ENCODE measurements at regions not wholly inside any gene's neighbourhood (a gene's known extent, or its start where the extent isn't known, plus 50 kb on each side); places are given as distances from the start of the nearest gene placed in this dataset.

GRCh38 chr13:21822029-21822428 lies 151.2 kb downstream of the FGF9 start:
- DNase-seq (ENCODE audit: low read depth): no peak

- no peak for DNase-seq (ENCODE audit: low read depth)
These were observed 152.5 kb downstream of the FGF9 start for GRCh38 chr13:21823416-21823815.

- no peak for DNase-seq (ENCODE audit: low read depth)
These were observed 153.1 kb downstream of the FGF9 start for GRCh38 chr13:21823949-21824348.

- DNase-seq (ENCODE audit: low read depth): no peak
These were observed 154.3 kb downstream of the FGF9 start for GRCh38 chr13:21825186-21825585.

- no peak for DNase-seq (ENCODE audit: low read depth)
These were observed 154.9 kb downstream of the FGF9 start for GRCh38 chr13:21825801-21826200.

- no peak for DNase-seq (ENCODE audit: low read depth)
These were observed 155.5 kb downstream of the FGF9 start for GRCh38 chr13:21826214-21827015.

- no peak for DNase-seq (ENCODE audit: low read depth)
These were observed 160.9 kb downstream of the FGF9 start for GRCh38 chr13:21831654-21832324.

GRCh38 chr13:21833921-21834320 lies 163.0 kb downstream of the FGF9 start:
- DNase-seq (ENCODE audit: low read depth): no peak

- DNase-seq (ENCODE audit: low read depth): no peak
These were observed 163.6 kb downstream of the FGF9 start for GRCh38 chr13:21834521-21834920.

- no peak for DNase-seq (ENCODE audit: low read depth)
These were observed 166.4 kb downstream of the FGF9 start for GRCh38 chr13:21837288-21837687.

- DNase-seq (ENCODE audit: low read depth): no peak
These were observed 167.1 kb downstream of the FGF9 start for GRCh38 chr13:21837841-21838551.

- no peak for DNase-seq (ENCODE audit: low read depth)
These were observed 175.7 kb downstream of the FGF9 start for GRCh38 chr13:21846605-21847004.

GRCh38 chr13:21849323-21849722 lies 178.4 kb downstream of the FGF9 start:
- DNase-seq (ENCODE audit: low read depth): peak; percentile 7

GRCh38 chr13:21850013-21851006 lies 179.4 kb downstream of the FGF9 start:
- no peak for DNase-seq (ENCODE audit: low read depth)

GRCh38 chr13:21852043-21852442 lies 181.2 kb downstream of the FGF9 start:
- DNase-seq (ENCODE audit: low read depth): no peak

- DNase-seq (ENCODE audit: low read depth): no peak
These were observed 182.9 kb downstream of the FGF9 start for GRCh38 chr13:21853779-21854178.

GRCh38 chr13:21868823-21869222 lies 197.9 kb downstream of the FGF9 start:
- DNase-seq (ENCODE audit: low read depth): no peak

GRCh38 chr13:21871382-21871781 lies 200.5 kb downstream of the FGF9 start:
- no peak for DNase-seq (ENCODE audit: low read depth)

- DNase-seq (ENCODE audit: low read depth): no peak
These were observed 201.0 kb downstream of the FGF9 start for GRCh38 chr13:21871919-21872318.

GRCh38 chr13:21872795-21873194 lies 201.9 kb downstream of the FGF9 start:
- no peak for DNase-seq (ENCODE audit: low read depth)

GRCh38 chr13:21875116-21875515 lies 204.2 kb downstream of the FGF9 start:
- no peak for DNase-seq (ENCODE audit: low read depth)
